SU-DHL-6 (cell line): ENCODE measurements at regions not wholly inside any gene's neighbourhood (a gene's known extent, or its start where the extent isn't known, plus 50 kb on each side); places are given as distances from the start of the nearest gene placed in this dataset.

Source experiments
- H2AFZ ChIP-seq: fragments of 200-600 bp; sonication (generic); 2 replicates; pipeline ENCODE4 v1.6.1; 2014; ENCODE audit warnings: low read depth, mild to moderate bottlenecking, moderate library complexity, mixed read lengths, antibody characterized with exemption, low read length; ENCODE audit not compliant: severe bottlenecking
- H3F3A ChIP-seq: fragments of 200-600 bp; shearing (Covaris generic); 2 replicates; pipeline ENCODE4 v1.6.0; 2016; ENCODE audit warnings: antibody characterized with exemption, mild to moderate bottlenecking; ENCODE audit not compliant: insufficient read depth
- H3K27ac ChIP-seq: fragments of 200-600 bp; sonication (generic); 2 replicates; pipeline ENCODE4 v1.5.1; 2016; ENCODE audit warnings: low read depth, mild to moderate bottlenecking, low read length, moderate library complexity, mixed read lengths
- H3K27me3 ChIP-seq: fragments of 200-600 bp; sonication (generic), shearing (Covaris generic); 2 replicates; pipeline ENCODE4 v1.6.0; 2014; ENCODE audit warnings: mild to moderate bottlenecking, low read length
- H3K36me3 ChIP-seq: fragments of 200-600 bp; sonication (generic); 2 replicates; pipeline ENCODE4 v1.6.1; 2014; ENCODE audit warnings: mild to moderate bottlenecking, low read length, mixed read lengths
- H3K4me2 ChIP-seq: fragments of 300-600, 200-600 bp; shearing (Covaris generic), sonication (generic); 2 replicates; pipeline ENCODE4 v1.6.0; 2014; ENCODE audit warnings: low read length, low read depth, mild to moderate bottlenecking; ENCODE audit not compliant: poor library complexity, severe bottlenecking
- H3K4me3 ChIP-seq: fragments of 200-600 bp; sonication (generic); 2 replicates; pipeline ENCODE4 v1.5.1; 2014; ENCODE audit warnings: antibody characterized with exemption, low read length, mild to moderate bottlenecking, mixed read lengths; ENCODE audit not compliant: insufficient read depth, poor library complexity, severe bottlenecking
- H3K79me2 ChIP-seq: fragments of 200-600 bp; sonication (generic); 2 replicates; pipeline ENCODE4 v1.6.1; 2014; ENCODE audit warnings: mild to moderate bottlenecking, low read length, moderate library complexity; ENCODE audit not compliant: insufficient read depth
- H3K9ac ChIP-seq: fragments of 200-600 bp; sonication (generic); 2 replicates; pipeline ENCODE4 v1.7.0; 2014; ENCODE audit warnings: mild to moderate bottlenecking, low read length
- H3K9me2 ChIP-seq: fragments of 200-600 bp; sonication (generic); replicated peaks from 2 replicates; pipeline ENCODE4 v1.6.1; 2014; ENCODE audit warnings: low read length; ENCODE audit not compliant: insufficient read depth
- H3K9me3 ChIP-seq: fragments of 200-600 bp; sonication (generic); 2 replicates; pipeline ENCODE4 v1.6.1; 2014; ENCODE audit warnings: low read length, mixed read lengths; ENCODE audit not compliant: insufficient read depth
- H4K20me1 ChIP-seq: fragments of 200-600 bp; sonication (generic); 2 replicates; pipeline ENCODE4 v1.6.1; 2014; ENCODE audit warnings: low read depth, mild to moderate bottlenecking, antibody characterized with exemption, low read length, moderate library complexity, mixed read lengths
- CTCF ChIP-seq: fragments of 200-600 bp; sonication (generic); IDR thresholded peaks from one replicate; pipeline ENCODE4 v1.5.1; 2017; ENCODE audit warnings: antibody characterized with exemption, mild to moderate bottlenecking, low read length, moderate library complexity; ENCODE audit not compliant: insufficient read depth, poor library complexity, severe bottlenecking
- EZH2phosphoT487 ChIP-seq: fragments of 200-600 bp; sonication (generic), shearing (Covaris generic); conservative IDR thresholded peaks from 2 replicates; pipeline ENCODE4 v1.6.1; 2018; ENCODE audit warnings: mild to moderate bottlenecking, antibody characterized with exemption, low read length, moderate library complexity, mixed read lengths

- no peak overlapping the region for H3K9ac ChIP-seq
- H2AFZ ChIP-seq = no peak overlapping the region
- no peaks in the 10 kb centered on the region for H3K79me2 ChIP-seq
- H3K27ac ChIP-seq = no peak overlapping the region
- no peaks in the 10 kb centered on the region for H4K20me1 ChIP-seq
- H3K27me3 ChIP-seq = no peaks in the 10 kb centered on the region
- no peaks in the 10 kb centered on the region for H3F3A ChIP-seq
- H3K36me3 ChIP-seq = no peaks in the 10 kb centered on the region
- TF ChIP-seq EZH2phosphoT487 (no peak), CTCF (no peak)
- no peaks in the 10 kb centered on the region for H3K9me3 ChIP-seq
- H3K4me2 ChIP-seq = no peak overlapping the region
- H3K9me2 ChIP-seq = no peaks in the 10 kb centered on the region
- H3K4me3 ChIP-seq = no peak overlapping the region
Measured at GRCh38 chr13:22252281-22252830, 581.5 kb downstream of the FGF9 start.

- Histone ChIP-seq H2AFZ (no peak overlapping the region), H3K9me3 (no peaks in the 10 kb centered on the region), H3F3A (no peaks in the 10 kb centered on the region), H3K79me2 (no peaks in the 10 kb centered on the region), H3K27me3 (no peaks in the 10 kb centered on the region), H3K4me3 (no peak overlapping the region), H3K27ac (no peak overlapping the region), H3K36me3 (no peaks in the 10 kb centered on the region), H3K9ac (no peak overlapping the region), H3K9me2 (no peaks in the 10 kb centered on the region), H3K4me2 (no peak overlapping the region), H4K20me1 (no peaks in the 10 kb centered on the region)
- TF ChIP-seq CTCF (no peak), EZH2phosphoT487 (no peak)
Measured at GRCh38 chr13:22253107-22253506, 582.2 kb downstream of the FGF9 start.

- Histone ChIP-seq H3K27ac (no peak overlapping the region), H3K9me2 (no peaks in the 10 kb centered on the region), H3K27me3 (no peaks in the 10 kb centered on the region), H3K9me3 (no peaks in the 10 kb centered on the region), H3K4me2 (no peak overlapping the region), H3K9ac (no peak overlapping the region), H3K79me2 (no peaks in the 10 kb centered on the region), H2AFZ (no peak overlapping the region), H4K20me1 (no peaks in the 10 kb centered on the region), H3F3A (no peaks in the 10 kb centered on the region), H3K4me3 (no peak overlapping the region), H3K36me3 (no peaks in the 10 kb centered on the region)
- TF ChIP-seq CTCF = no peak
- TF ChIP-seq EZH2phosphoT487 = no peak
Measured at GRCh38 chr13:22256111-22256639, 585.3 kb downstream of the FGF9 start.
